G401.6 (cell line): ENCODE measurements at regions not wholly inside any gene's neighbourhood (a gene's known extent, or its start where the extent isn't known, plus 50 kb on each side); places are given as distances from the start of the nearest gene placed in this dataset.

Experiments used
- FAIRE-seq: peaks from 2 replicates; lab custom pipeline; 2012; peaks lifted over from hg19 to GRCh38; lab: Jason Lieb, UNC

DNA sequence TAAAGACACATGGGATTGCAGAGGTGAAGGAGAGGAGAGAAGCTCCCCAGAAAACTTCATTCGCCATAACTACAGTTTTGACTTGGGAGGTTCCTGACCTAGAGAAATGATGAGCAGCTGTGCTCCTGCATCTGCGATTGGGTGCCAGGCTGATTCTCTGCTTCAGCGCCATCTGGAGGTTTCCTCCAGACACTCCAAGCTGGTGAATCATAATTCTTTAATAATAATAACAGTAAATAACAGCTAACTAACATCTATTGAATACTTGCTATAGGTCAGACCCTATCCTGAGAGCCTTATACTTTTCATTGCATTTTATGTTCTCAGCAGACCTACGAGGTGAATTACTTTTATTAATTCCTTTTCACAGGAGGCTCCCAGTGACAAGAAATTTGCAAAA is 575.8 kb downstream of the TOX3 start:
- FAIRE-seq, result no peak

DNA sequence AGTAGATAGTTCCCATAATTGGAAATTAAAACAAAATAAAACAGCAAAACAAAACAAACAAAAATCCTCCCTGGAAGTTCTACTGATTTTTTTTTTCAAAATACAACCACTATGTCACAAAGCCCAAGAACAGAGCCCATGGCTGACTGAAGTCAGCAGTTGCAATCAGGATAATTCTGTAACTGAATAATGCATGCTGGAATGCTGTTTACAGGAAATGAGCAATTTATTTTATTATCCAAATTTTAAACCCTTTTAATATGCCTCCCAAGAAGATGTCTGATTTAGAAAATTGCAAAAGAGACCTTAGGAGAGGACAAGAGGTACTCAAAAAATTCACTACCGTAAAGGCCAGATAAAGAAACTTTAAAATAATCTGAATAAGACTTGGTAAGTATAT is 578.2 kb downstream of the TOX3 start:
- FAIRE-seq, result no peak

DNA sequence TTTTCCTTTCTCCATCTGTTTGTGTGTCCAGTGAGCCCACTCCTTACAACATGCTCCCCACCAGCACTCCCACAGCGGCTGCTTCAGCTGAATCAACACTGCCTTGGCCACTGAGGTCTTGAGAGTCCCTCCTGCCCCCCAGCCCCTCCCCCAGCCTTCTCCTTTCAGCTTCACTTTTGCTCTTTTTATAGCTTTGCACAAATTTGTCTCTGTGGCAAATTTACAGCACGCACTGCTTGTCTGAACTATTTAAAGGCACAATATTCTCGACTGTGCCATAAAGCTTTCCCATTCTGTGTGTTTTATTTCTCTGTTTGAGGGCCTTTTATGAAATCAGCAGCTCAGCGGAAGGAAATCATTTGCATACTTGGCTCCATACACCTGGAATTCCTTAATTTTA is 579.3 kb downstream of the TOX3 start:
- FAIRE-seq, result no peak

DNA sequence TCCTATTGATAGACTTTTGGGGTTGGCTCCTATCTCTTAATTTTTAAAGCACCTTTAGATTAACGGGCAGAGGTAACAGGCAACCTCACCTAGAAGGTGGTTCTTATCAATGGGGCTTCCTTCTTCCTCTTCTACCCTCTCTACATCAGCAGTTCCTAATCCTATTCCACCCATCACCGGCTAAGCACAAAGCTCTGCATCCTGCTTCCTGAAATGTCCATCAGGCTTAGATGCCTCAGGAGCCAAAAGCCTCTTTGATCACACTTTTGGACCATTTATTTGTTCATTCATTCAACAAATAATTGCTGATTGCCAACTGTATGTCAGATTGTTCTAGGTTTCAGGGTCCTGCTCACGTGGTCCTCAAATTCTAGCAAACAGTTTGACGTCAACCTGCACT is 586.0 kb downstream of the TOX3 start:
- FAIRE-seq, result no peak

DNA sequence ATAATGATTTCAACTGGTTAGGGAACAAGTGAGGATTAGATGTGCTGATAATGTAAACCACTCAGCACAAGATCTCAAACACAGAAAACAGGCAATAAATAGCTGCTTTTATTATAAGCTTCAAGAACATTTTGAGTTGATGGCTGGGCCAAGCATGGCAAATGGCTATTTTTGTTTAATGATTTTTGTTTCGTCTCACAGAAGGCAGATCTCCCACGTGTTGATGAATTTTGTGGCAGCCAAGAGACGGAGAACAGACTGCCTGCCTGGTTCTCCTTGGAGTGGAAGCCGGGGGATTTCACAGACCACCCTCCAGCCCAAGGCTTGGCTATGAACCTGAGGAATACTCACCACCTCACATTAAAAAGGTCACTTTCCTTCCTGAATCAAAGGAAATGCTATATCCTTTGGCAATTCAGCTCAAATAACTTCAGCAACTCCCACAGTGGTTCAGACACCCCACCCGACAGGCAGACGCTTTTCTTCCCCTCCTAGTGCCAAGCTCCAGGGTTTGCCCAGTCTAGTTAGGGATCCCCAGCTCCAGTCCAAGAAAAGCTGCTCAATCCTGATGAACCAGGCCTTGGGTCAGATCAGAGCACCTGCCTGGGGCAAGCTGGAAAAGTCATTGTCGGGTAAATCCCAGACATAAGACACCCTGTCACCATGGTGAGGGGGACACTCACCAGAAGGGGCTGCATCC is 593.5 kb downstream of the TOX3 start:
- no peak for FAIRE-seq

DNA sequence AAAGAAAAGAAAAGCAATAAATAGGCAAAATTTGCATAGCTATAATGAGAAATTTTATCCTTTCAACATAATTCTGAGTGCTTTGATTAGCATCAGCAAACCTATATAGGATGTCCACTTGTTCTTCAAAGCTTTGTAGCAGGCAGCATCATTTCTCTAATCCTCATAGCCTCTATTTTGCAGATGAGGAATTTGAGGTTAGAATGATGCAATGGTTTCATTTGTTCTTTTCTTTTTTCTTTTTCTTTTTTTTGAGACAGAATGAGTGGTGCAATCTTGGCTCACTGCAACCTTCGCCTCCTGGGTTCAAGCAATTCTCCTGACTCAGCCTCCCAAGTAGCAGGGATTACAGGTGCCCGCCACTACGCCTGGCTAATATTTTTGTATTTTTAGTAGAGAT is 594.4 kb downstream of the TOX3 start:
- FAIRE-seq, result no peak

DNA sequence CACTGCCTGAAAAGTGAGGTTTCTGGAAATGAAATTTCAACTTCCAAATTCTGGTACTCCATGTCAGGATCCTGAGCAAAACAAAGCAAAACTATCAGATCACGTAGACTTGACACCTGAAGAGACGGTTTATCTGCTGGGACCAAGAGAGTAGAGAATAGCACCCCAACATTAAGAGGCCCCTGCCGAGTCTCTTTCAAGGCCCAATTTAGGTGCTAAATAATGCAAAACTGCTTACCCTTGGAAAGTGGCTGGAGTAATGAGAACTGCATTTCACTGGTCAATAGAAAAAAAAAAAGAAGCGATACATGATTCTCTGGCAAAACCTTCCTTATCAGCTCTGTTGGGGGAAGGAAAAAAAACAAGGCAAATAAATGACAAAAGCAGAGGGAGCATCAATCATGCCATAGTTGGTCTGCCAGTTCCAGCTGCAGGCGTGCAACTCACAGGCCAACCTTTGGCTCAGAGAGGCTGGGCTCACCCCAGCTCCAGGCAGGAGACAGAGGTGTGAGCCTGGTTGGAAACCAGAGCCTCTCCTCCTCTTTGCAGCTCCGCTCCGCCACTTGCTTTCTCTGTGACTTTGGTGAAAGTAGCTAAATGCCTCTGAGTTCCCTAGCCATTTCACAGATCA is 595.2 kb downstream of the TOX3 start:
- no peak for FAIRE-seq

DNA sequence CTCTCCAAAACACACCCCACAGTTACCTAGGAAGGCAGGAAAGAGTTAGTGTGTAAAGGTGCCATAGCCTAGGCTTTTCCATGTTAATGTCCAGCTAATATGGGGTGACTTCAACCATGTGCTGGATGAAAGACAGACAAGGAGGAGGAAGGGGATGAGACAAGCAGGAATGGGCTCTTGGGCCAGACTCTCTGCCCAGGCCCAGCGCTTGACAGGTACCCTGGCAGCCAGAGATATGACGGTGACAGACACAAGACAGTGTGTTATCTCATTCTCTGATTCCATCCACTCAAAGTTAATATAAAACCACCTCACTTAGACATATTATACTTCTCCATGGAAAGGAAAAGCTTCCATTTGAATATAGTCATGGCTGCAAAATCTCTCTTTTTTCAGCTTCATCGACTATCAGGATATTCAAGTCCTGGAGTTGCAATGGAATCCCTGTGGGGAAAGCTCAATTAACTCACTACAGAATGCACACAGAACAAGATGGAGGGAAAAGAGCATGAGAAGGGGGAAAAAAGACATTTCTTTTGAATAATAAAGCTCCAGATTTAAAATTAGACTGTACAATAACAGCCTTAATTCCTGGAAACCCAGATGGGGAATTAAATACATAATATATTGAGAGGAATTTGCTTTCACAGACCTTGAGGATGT is 596.7 kb downstream of the TOX3 start:
- no peak for FAIRE-seq

DNA sequence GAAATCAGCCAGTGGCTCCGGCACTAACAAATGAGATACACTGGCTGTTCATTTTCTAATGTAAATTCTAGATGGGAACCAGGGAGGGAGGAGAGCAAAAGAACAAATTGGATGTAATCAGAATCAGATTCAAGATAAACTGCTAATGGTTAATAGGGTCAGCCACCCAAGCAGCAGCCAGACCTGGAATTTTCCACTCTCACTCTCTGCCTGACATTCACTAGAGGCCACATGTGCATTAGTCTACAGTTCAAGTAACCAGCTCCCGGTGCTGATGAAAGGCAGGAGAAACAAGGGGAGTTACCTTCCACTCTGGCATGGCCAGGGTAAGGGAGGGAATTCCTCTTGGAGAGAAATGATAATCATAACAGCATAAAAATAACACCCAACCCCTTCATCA is 597.7 kb downstream of the TOX3 start:
- FAIRE-seq, result no peak

DNA sequence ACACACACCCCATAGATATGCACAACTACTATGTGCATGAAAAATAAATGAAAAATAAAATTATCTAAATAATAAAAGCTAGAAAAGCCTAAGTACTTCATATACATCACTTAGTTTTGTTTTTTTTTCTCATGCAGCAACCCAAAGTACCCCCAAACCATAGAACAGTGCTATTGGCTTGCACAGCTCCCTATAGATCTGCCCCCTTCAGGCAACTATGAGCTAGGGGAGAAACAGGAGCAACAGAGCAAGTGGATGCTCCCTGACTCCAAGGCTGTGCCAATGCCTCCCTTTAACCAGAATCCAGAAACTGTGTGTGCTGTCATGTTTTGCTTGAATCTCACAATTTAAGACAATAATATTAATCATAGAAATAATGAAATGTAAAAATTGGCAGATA is 605.5 kb downstream of the TOX3 start:
- no peak for FAIRE-seq

DNA sequence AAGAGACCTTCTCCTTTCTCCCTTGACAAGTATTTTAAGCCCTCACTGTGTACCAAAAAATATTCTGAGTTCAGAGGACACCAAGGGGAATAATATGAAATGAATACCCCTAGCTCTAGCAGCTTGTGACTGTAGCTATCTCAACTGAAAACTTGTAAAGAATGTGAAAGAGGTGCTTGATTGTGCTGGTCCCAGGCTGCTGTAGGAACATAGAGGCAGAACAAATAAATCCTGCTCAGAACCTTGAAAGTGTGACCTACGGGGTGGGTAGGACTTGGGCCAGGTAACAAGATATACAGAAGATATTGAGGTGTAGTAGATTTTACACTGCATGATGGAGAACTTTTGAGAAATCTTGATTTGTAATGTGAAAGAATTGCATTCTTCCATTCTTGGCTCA is 606.8 kb downstream of the TOX3 start:
- FAIRE-seq, result no peak

DNA sequence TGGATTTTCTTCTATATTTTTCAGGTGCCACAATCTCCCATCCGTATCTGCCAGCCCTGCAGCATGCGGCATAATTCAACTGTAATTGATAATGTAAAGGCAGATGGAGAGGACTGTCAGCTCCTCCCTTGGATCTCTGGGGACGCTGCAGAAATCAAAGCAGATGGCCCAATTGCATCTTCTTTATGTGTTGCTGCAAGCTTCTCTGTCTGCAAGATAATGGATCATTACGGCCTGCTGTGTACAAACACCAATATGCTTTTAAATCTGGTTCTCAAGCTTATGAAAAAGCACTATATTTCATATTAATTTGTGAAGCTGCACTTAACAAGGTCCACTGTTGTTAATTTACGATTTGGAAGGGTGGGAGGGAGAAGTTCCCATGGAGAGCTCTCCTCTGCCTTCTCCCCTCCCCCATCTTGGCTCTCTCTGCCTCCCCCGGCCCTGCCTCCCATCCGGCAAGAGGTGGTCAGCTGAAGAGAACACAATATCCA is 607.5 kb downstream of the TOX3 start:
- FAIRE-seq, result no peak

DNA sequence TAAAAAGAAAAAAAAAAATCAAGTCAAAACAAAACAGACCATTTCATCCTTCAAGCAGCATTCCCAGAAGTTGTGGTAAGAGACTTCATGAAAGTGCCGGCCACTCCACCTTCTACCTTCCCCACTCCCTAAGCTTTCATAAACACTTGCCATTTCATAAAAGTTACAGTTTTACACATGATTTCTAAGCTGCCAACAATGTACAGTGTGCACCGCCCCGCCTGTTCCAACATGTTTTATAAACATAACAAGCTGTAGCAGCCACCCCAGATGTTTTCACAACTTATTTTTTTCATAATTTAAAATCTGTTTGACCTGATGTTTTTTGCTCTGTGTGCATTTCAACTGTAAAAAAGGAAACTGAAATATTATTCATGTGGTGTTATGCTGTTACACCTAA is 608.1 kb downstream of the TOX3 start:
- FAIRE-seq, result no peak

DNA sequence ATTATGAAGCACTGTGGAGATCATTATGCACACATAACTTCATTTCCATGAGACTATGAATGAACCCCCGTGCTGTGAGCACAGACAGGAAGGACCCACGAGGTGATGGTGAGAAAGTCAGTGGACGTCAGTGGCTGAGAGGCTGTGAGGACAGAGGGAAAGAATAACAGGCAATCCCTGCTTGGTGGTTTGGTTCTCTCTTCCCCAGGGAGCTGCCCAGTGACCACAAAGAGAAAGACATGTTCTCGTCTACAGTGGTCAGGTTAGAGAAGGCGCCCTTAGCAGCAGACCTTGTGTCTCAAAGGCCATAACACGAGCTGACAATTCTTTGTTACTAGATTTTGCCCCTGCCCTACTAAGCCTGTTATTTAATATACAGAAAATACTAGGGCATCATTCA is 609.2 kb downstream of the TOX3 start:
- no peak for FAIRE-seq

DNA sequence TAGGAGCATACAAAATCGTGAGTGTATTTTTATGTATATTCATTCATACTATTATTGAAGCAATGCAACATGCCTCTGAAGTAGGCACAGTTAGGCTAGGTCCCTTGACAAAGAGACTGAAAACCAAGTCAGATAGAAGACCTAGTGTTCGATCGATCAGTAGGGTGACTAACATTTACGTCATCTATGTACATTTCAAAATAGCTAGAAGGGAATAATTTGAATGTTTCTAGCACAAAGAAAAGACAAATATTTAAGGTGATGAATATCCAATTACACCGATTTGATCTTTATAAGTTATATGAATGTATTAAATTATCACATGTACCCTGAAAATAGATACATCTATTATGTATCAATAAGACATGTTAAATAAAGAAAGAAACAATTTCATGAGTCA is 610.1 kb downstream of the TOX3 start:
- no peak for FAIRE-seq

DNA sequence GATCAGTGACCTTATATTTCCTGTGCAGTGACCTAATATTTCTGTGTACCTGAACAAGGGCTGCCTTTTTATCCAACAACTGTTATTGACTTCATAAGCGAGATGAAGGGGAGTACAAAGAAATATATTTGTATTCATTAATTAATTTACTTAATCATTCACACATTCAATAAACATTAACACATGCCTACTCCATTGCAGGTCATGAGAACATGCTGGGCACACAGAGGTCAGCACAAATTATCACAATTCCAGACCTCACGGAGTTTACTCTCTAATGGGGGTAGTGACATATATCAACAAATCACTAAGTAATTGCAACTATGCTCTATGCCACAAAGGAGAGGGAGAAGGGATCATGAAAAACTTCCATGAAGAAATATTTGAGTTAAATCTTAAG is 614.6 kb downstream of the TOX3 start:
- FAIRE-seq, result no peak

DNA sequence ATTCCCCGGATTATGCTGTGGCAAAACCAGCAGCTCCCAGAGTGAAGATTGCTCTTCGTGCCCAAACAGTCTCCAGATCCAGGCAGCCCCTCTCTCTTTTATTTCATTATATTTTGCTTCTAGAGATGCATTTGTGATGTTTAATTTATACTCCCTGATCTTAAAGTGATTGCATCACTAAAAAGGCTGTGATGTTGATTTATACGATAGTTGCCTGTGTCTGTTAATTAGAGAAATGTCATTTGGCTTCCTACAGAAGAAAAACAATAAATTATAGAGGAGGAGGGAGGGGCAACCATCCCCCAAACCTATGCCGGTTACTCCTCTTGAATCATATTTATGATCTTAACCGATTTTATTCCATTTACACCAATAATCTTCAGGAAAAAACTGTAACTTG is 615.3 kb downstream of the TOX3 start:
- no peak for FAIRE-seq

DNA sequence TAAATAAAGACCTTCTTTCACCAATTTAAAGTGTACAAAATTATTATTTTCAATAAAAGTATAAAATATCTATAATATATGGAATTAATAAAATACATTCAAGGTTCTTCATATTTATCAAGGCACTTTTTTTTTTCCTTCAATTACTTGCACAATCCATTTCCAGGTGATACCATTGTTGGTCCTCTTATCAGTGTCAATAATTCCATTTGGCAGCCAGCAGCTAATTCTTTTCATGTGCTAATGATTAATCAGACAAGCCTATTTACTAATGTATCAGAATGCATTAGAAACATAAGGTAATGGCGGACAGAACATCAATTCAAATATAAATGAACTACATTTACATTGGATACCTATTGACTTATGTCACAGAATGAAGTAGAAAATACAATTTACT is 622.2 kb downstream of the TOX3 start:
- FAIRE-seq, result no peak

DNA sequence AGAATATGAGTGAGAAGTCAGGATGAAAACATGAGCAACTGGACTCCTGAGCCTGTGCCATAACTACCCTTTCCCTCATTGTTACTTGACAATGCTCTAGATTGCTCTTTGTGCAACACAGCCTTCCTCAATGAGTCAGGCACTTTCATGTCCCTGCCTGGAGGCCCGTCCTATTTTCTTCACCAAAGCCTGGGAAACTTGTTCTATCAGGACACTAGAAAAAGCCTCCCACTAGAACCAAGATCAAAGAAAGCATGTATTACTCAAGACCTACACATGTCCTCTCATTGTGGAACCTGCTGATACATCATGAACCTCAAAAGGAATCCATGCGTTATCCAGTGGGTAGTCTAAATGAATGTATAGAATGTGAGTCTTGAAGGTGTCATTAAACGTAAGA is 624.5 kb downstream of the TOX3 start:
- FAIRE-seq, result no peak

DNA sequence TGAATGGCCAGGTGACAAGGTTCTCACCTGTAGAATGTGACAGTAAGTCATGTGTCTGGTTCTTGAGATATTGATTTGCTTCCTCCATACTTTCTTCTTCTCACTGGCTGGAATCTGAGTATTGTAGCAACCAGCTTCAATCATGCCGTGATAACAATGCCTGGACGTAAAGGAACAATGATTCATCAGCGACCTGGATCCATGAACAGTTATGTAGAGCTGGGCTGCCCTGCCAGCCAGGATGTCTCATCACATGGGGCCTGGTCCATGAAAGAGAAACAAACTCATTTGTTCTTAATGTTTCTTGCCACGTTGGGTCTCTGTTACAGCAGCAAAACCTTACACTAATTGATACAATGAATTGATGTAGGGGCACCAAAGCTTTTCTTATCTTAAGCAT is 627.2 kb downstream of the TOX3 start:
- no peak for FAIRE-seq

DNA sequence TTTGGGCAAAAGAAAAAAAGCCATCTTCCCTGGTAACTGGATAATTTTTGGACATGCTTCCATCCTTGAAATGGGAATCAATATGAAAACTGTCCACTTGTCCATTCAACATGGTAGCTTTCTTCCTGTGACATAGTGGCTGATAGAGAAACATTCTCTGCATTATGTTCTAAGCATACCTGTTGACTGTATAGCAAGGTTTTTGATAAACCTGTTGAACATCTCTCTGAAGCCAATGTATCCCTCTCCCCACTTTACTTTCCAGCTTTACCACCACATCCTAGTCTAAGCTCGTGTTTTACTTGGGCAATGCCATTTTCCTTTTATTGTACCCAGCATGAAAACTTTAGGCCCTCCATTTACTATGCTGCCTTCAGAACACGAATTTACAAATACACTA is 630.1 kb downstream of the TOX3 start:
- FAIRE-seq, result no peak

DNA sequence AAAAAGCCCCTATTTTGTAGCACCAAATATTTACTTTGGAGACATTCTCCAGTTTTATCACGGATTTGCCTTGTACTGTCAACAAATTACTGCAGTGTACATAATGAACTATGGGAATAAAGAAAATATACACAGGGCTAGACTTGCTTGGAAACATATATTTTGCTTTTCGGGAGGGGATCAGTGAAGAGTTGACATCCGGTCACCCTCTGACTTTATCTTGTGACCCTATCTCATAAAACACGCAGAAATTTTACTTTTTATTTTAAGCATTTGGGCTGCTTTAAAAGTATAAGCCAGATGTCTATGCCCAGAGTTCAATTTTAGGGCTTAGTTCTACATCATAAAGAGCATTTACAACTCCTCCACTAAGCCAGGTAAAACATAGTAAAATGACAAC is 630.7 kb downstream of the TOX3 start:
- no peak for FAIRE-seq

DNA sequence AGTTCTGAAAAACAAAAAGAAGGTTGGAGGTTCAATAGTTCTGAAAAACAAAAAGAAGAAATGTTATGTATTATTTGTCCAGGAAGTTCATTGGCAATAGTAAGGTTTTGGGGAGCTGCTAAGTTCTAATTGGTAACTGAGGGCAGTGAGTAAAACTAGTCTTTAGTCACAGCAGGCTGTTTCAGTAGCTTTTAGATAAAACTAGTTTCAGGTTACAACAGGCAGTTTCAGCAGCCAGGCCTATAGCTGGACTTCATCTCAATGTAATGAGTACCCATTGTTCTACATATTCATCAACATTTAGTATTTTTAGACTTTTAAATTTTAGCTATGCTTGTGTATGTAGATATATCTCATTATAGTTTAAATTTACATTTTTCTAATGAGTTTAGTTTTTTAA is 639.3 kb downstream of the TOX3 start:
- no peak for FAIRE-seq

DNA sequence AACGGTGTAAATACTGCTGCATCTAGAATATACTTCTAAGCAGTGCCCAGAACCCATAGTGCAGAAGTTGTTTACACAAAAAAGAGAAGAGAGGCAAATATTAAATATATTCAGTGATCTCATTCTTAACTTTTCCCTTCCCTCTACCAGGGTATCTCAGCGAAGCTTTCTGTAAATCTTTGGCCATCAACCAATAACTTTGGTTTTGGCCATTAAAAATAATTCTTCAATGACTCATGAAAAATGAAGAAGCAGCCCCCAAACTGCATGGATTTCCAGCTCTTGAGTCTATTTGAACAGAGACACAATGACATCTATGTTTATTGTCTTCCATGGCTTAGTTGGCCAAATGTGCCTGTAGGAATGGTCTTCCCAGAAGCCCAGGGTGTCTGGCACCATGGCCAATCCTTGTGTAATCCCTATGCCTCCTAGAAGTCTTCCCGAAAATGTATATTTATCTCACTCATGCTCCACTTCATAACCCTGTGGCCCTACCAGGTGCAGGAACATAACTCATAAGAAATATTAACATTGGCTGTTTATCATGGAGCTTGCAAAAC is 646.6 kb downstream of the TOX3 start:
- FAIRE-seq, result no peak
